ENCODE measurements at regions not wholly inside any gene's neighbourhood (a gene's known extent, or its start where the extent isn't known, plus 50 kb on each side); places are given as distances from the start of the nearest gene placed in this dataset.

GRCh38 chr18:24990671-24991134, 361.3 kb downstream of the ZNF521 start:
- Mint-ChIP-seq H3K9me3 (ENCODE audit: low read depth, unreplicated experiment) (no peaks in the 10 kb centered on the region), H3K36me3 (ENCODE audit: insufficient read depth, unreplicated experiment) (no peaks in the 10 kb centered on the region), H3K27ac (ENCODE audit: unreplicated experiment) (no peak overlapping the region), H3K4me3 (ENCODE audit: low read depth, unreplicated experiment) (no peak overlapping the region), H3K27me3 (ENCODE audit: unreplicated experiment) (peaks cover 46% of the 10 kb centered on the region), H3K4me1 (ENCODE audit: low read depth, unreplicated experiment) (no peaks in the 10 kb centered on the region)
- no TSS peak for BruUV-seq (replicated peaks)
- no peak for TF ChIP-seq CTCF (IDR thresholded peaks at IDR 0.05; ENCODE audit: unreplicated experiment)
- CTCF ChIA-PET = no interaction called here
- DNase-seq = no peak
- intact Hi-C loops (cut with micrococcal nuclease; ENCODE audit: unreplicated experiment) = no loop called here

GRCh38 chr18:24991141-24992060, 360.6 kb downstream of the ZNF521 start:
- no TSS peak for BruUV-seq (replicated peaks)
- H3K4me1 Mint-ChIP-seq (ENCODE audit: low read depth, unreplicated experiment) = no peaks in the 10 kb centered on the region

GRCh38 chr18:24992491-24992890, 359.5 kb downstream of the ZNF521 start:
- intact Hi-C loops (cut with micrococcal nuclease; ENCODE audit: unreplicated experiment) = no loop called here
- no TSS peak for BruUV-seq (replicated peaks)
- Mint-ChIP-seq H3K27me3 (ENCODE audit: unreplicated experiment) (peaks cover 30% of the 10 kb centered on the region), H3K9me3 (ENCODE audit: low read depth, unreplicated experiment) (no peaks in the 10 kb centered on the region), H3K4me1 (ENCODE audit: low read depth, unreplicated experiment) (no peaks in the 10 kb centered on the region), H3K36me3 (ENCODE audit: insufficient read depth, unreplicated experiment) (no peaks in the 10 kb centered on the region), H3K4me3 (ENCODE audit: low read depth, unreplicated experiment) (no peak overlapping the region), H3K27ac (ENCODE audit: unreplicated experiment) (no peak overlapping the region)
- DNase-seq = no peak
- no peak for TF ChIP-seq CTCF (IDR thresholded peaks at IDR 0.05; ENCODE audit: unreplicated experiment)
- CTCF ChIA-PET = no interaction called here

More at GRCh38 chr18:24991141-24992060, 360.6 kb downstream of the ZNF521 start:
- TF ChIP-seq CTCF (IDR thresholded peaks at IDR 0.05; ENCODE audit: unreplicated experiment) = no peak
- H3K36me3 Mint-ChIP-seq (ENCODE audit: insufficient read depth, unreplicated experiment) = no peaks in the 10 kb centered on the region
- intact Hi-C loops (cut with micrococcal nuclease; ENCODE audit: unreplicated experiment) = no loop called here
- H3K27ac Mint-ChIP-seq (ENCODE audit: unreplicated experiment) = no peak overlapping the region
- H3K4me3 Mint-ChIP-seq (ENCODE audit: low read depth, unreplicated experiment) = no peak overlapping the region
- peaks cover 39% of the 10 kb centered on the region for H3K27me3 Mint-ChIP-seq (ENCODE audit: unreplicated experiment)
- H3K9me3 Mint-ChIP-seq (ENCODE audit: low read depth, unreplicated experiment) = no peaks in the 10 kb centered on the region
- CTCF ChIA-PET = no interaction called here
- no peak for DNase-seq

- CTCF ChIA-PET = no interaction called here
- no peaks in the 10 kb centered on the region for H3K36me3 Mint-ChIP-seq (ENCODE audit: insufficient read depth, unreplicated experiment)
Observed at GRCh38 chr18:24993628-24994027, 358.3 kb downstream of the ZNF521 start.

More at GRCh38 chr18:24993628-24994027, 358.3 kb downstream of the ZNF521 start:
- no peaks in the 10 kb centered on the region for H3K4me1 Mint-ChIP-seq (ENCODE audit: low read depth, unreplicated experiment)
- TF ChIP-seq CTCF (IDR thresholded peaks at IDR 0.05; ENCODE audit: unreplicated experiment) = no peak
- H3K9me3 Mint-ChIP-seq (ENCODE audit: low read depth, unreplicated experiment) = no peaks in the 10 kb centered on the region
- peaks cover 21% of the 10 kb centered on the region for H3K27me3 Mint-ChIP-seq (ENCODE audit: unreplicated experiment)
- no TSS peak for BruUV-seq (replicated peaks)
- H3K4me3 Mint-ChIP-seq (ENCODE audit: low read depth, unreplicated experiment) = no peak overlapping the region
- no peak for DNase-seq
- intact Hi-C loops (cut with micrococcal nuclease; ENCODE audit: unreplicated experiment) = no loop called here
- H3K27ac Mint-ChIP-seq (ENCODE audit: unreplicated experiment) = no peak overlapping the region
